WTC11 (cell line): ENCODE measurements at regions not wholly inside any gene's neighbourhood (a gene's known extent, or its start where the extent isn't known, plus 50 kb on each side); places are given as distances from the start of the nearest gene placed in this dataset.

Experiments
- ATAC-seq: fragments of 200-7000 bp; cut with Tn5 transposase; 2 replicates; pipeline ENCODE4 v1.10.0; 2021; ENCODE audit warnings: mild to moderate bottlenecking, moderate library complexity
- CTCF ChIA-PET: fragments of 300-600 bp; sonication (Branson Sonifier 250); formaldehyde crosslinking; loops from one replicate; lab custom pipeline; 2021; ENCODE audit warnings: antibody characterized with exemption; lab: Charles Lee
- POLR2A ChIA-PET: fragments of 350-600 bp; sonication (Branson Sonifier 250); formaldehyde crosslinking; loops from one replicate; lab custom pipeline; 2021; ENCODE audit warnings: antibody characterized with exemption; lab: Charles Lee
- DNase-seq: peaks from one replicate; pipeline ENCODE4 v3.0.0; 2021; ENCODE audit warnings: low spot score
- H3K27ac Mint-ChIP-seq: 2 replicates; pipeline ENCODE4 v1.8.0; 2021; ENCODE audit warnings: mixed read lengths
- H3K27me3 Mint-ChIP-seq: 2 replicates; pipeline ENCODE4 v1.8.0; 2021; ENCODE audit warnings: low read depth, mild to moderate bottlenecking, moderate library complexity, mixed read lengths
- H3K36me3 Mint-ChIP-seq: 2 replicates; pipeline ENCODE4 v1.8.0; 2021; ENCODE audit warnings: mixed read lengths
- H3K4me1 Mint-ChIP-seq: 2 replicates; pipeline ENCODE4 v1.8.0; 2022; ENCODE audit warnings: mixed read lengths
- H3K4me3 Mint-ChIP-seq: 2 replicates; pipeline ENCODE4 v1.8.0; 2021; ENCODE audit warnings: mild to moderate bottlenecking, moderate library complexity, mixed read lengths
- H3K9me3 Mint-ChIP-seq: 2 replicates; pipeline ENCODE4 v1.8.0; 2021; ENCODE audit warnings: mixed read lengths
- AFF4 ChIP-seq: sonication (generic); formaldehyde crosslinking; IDR thresholded peaks from 2 replicates; pipeline ENCODE4 v1.8.1; 2023; ENCODE audit warnings: mild to moderate bottlenecking, missing genetic modification reagents, borderline replicate concordance
- ATF2 ChIP-seq: sonication (generic); formaldehyde crosslinking; IDR thresholded peaks from 2 replicates; pipeline ENCODE4 v1.8.1; 2022; ENCODE audit warnings: low read depth, missing genetic modification reagents, borderline replicate concordance
- FOXP1 ChIP-seq: sonication (generic); formaldehyde crosslinking; IDR thresholded peaks from 2 replicates; pipeline ENCODE4 v1.8.0; 2022; ENCODE audit warnings: missing genetic modification reagents, mild to moderate bottlenecking, moderate library complexity, borderline replicate concordance
- GRHL2 ChIP-seq: fragments of 250-450 bp; sonication (Bioruptor Pico); IDR thresholded peaks from 2 replicates; pipeline ENCODE4 v1.8.0; 2022; ENCODE audit warnings: mild to moderate bottlenecking, moderate library complexity; ENCODE audit not compliant: insufficient replicate concordance, severe bottlenecking
- IRF1 ChIP-seq: sonication (generic); formaldehyde crosslinking; IDR thresholded peaks from 2 replicates; pipeline ENCODE4 v1.8.0; 2023; ENCODE audit warnings: missing genetic modification reagents
- JAZF1 ChIP-seq: fragments of 250-450 bp; sonication (Bioruptor Pico); IDR thresholded peaks from 2 replicates; pipeline ENCODE4 v1.9.0; 2021; ENCODE audit warnings: moderate library complexity, mild to moderate bottlenecking, inconsistent platforms
- MAX ChIP-seq: sonication (generic); formaldehyde crosslinking; IDR thresholded peaks from 2 replicates; pipeline ENCODE4 v1.8.0; 2022; ENCODE audit warnings: mild to moderate bottlenecking, missing genetic modification reagents
- NR2C2 ChIP-seq: sonication (generic); formaldehyde crosslinking; IDR thresholded peaks from 2 replicates; pipeline ENCODE4 v1.8.0; 2022; ENCODE audit warnings: mild to moderate bottlenecking, missing genetic modification reagents
- OVOL2 ChIP-seq: fragments of 250-450 bp; sonication (Bioruptor Pico); IDR thresholded peaks from 2 replicates; pipeline ENCODE4 v1.9.0; 2021; ENCODE audit warnings: mild to moderate bottlenecking, borderline replicate concordance
- PRDM15 ChIP-seq: sonication (generic); formaldehyde crosslinking; IDR thresholded peaks from 2 replicates; pipeline ENCODE4 v1.8.0; 2022; ENCODE audit warnings: missing genetic modification reagents
- RORB ChIP-seq: fragments of 250-450 bp; sonication (Bioruptor Pico); IDR thresholded peaks from 2 replicates; pipeline ENCODE4 v1.9.0; 2021; ENCODE audit warnings: mild to moderate bottlenecking
- SP1 ChIP-seq: sonication (generic); formaldehyde crosslinking; conservative IDR thresholded peaks from 2 replicates; pipeline ENCODE4 v1.8.1; 2022; ENCODE audit warnings: missing genetic modification reagents
- TEAD1 ChIP-seq: sonication (generic); formaldehyde crosslinking; IDR thresholded peaks from 2 replicates; pipeline ENCODE4 v1.8.0; 2022; ENCODE audit warnings: mild to moderate bottlenecking, missing genetic modification reagents
- TP53 ChIP-seq: sonication (generic); formaldehyde crosslinking; IDR thresholded peaks from 2 replicates; pipeline ENCODE4 v1.8.1; 2023; ENCODE audit warnings: mild to moderate bottlenecking, missing genetic modification reagents
- USF1 ChIP-seq: sonication (generic); formaldehyde crosslinking; IDR thresholded peaks from 2 replicates; pipeline ENCODE4 v1.8.0; 2022; ENCODE audit warnings: mild to moderate bottlenecking, missing genetic modification reagents
- ZNF512 ChIP-seq: sonication (generic); formaldehyde crosslinking; IDR thresholded peaks from 2 replicates; pipeline ENCODE4 v1.8.1; 2022; ENCODE audit warnings: missing genetic modification reagents, borderline replicate concordance

- Mint-ChIP-seq H3K36me3 (no peaks in the 10 kb centered on the region), H3K4me3 (no peak overlapping the region), H3K27me3 (peaks cover 6% of the 10 kb centered on the region), H3K9me3 (peaks cover 9% of the 10 kb centered on the region), H3K27ac (no peak overlapping the region), H3K4me1 (peaks cover 19% of the 10 kb centered on the region)
- CTCF ChIA-PET: interaction anchor here (1.5 to 1.6 kb wide), 2 partner anchors 217 to 414 kb away, joined by 4 to 5 read pairs; no protein-coding TSS in a partner anchor
- DNase-seq (no peak), ATAC-seq (no peak)
- TF ChIP-seq NR2C2 (CRISPR knock-in tag) (no peak), AFF4 (CRISPR knock-in tag) (no peak), ZNF512 (CRISPR knock-in tag) (no peak), TP53 (no peak), PRDM15 (CRISPR knock-in tag) (no peak), FOXP1 (CRISPR knock-in tag) (no peak), USF1 (CRISPR knock-in tag) (no peak), MAX (CRISPR knock-in tag) (no peak), OVOL2 (no peak), JAZF1 (CRISPR knock-in tag) (no peak), GRHL2 (CRISPR knock-in tag) (no peak), ATF2 (no peak), TEAD1 (CRISPR knock-in tag) (no peak)
- POLR2A ChIA-PET: no interaction called here
Measured at GRCh38 chr20:51210084-51210483, 187.2 kb upstream of the KCNG1 start.

- ATAC-seq: no peak
Measured at GRCh38 chr20:51208162-51208561, 185.3 kb upstream of the KCNG1 start.

More at GRCh38 chr20:51208162-51208561, 185.3 kb upstream of the KCNG1 start:
- Mint-ChIP-seq H3K36me3 (no peaks in the 10 kb centered on the region), H3K9me3 (peaks cover 8% of the 10 kb centered on the region; the same call in 1 of the 2 replicates), H3K4me1 (peaks cover 13% of the 10 kb centered on the region), H3K27me3 (peaks cover 16% of the 10 kb centered on the region), H3K27ac (no peak overlapping the region), H3K4me3 (no peak overlapping the region)
- POLR2A ChIA-PET: no interaction called here
- CTCF ChIA-PET: interaction anchor here (1.5 to 1.9 kb wide), 3 partner anchors 99 to 215 kb away, joined by 3 to 9 read pairs (median 5); no protein-coding TSS in a partner anchor
- TF ChIP-seq PRDM15 (CRISPR knock-in tag): no peak
- TF ChIP-seq RORB (CRISPR knock-in tag): no peak
- no peak for TF ChIP-seq IRF1 (CRISPR knock-in tag)
- TF ChIP-seq SP1 (CRISPR knock-in tag): no peak
- DNase-seq: no peak
